ENCODE measurements at regions not wholly inside any gene's neighbourhood (a gene's known extent, or its start where the extent isn't known, plus 50 kb on each side); places are given as distances from the start of the nearest gene placed in this dataset.

DNA sequence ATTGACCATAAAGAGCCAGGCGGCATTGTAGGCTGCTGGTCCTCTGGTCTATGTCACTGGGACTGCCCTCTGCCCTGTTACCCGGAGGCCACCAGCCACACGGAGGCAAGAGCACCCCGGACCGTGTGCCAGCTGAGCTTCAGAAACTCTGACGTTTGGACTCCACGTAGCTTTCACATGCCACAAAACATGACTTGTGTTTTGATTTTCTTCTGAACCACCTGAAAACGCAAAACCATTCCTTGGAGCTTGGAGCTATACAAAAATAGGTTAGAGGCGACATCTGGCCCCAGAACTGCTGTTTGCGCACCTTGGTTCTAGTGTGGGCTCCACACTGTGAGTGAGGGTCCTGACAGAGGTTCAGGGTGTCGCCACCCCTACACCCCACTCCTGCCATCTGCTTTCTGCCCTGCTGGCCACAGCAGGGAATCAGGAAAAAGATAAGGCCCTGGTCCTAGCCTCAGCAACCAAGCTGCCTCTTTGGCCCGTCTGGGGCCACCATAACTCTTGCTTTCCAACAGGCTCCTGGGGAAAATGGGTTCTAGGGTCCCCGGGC, 151.3 kb upstream of the IRX2 start:
- no peak for DNase-seq

DNA sequence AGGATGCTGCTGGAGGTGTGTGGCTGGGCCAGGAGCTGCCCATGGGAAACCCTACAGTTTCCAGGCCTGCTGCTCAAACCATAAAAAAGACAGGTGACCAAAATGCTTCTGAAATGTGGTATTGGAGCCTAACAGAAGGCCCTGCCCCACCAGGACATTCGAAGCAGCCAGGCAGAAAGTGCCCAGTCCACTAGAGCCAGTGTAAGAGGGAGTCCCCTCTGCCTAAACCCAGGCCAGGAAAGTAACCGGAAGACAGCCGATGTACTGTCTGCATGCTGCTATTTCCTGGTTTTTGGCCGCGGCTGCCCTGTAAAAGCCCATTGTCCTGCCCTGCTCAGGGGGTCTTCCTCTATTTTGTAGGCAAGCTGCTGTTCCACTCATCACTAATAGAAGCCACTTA, 150.7 kb upstream of the IRX2 start:
- no peak for DNase-seq

DNA sequence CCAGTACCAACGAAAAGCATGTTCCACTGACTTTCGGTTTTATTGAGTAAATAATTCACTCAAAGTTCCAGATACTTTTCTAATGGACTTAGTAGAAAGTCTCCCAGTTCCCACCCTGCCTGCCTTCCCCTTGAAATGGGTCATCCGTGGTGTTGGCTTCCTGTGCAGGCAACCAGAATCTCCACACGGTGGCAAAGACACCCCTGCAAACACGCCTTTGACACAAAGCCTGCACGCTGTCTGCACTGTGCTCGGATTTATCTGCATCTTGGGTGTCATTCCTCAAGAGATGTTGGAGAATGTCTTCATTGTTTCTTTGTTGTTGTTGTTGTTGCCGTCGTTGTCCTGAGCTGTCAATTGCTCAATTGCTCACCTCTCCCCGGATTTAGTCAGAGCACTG, 150.0 kb upstream of the IRX2 start:
- no peak for DNase-seq

DNA sequence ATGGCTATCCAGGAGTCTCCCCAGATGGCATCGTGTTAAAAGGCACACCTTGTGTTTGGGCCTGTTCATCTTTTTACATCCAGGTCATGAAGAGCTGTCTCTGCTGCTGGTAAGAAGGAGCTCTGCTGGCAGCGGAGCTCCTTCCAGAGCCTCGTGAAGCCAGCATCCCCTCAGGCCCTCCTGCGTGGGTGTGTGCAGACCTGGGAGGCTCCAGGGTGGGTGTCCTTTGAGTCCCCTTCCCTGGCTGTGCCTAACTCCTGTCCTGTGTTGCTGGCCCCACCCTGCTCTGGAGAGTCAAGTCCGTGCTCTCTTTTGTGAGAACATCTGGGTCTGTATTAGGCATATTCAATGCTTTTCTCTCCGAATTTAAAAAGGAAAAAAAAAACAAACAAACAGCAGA, 149.6 kb upstream of the IRX2 start:
- no peak for DNase-seq

DNA sequence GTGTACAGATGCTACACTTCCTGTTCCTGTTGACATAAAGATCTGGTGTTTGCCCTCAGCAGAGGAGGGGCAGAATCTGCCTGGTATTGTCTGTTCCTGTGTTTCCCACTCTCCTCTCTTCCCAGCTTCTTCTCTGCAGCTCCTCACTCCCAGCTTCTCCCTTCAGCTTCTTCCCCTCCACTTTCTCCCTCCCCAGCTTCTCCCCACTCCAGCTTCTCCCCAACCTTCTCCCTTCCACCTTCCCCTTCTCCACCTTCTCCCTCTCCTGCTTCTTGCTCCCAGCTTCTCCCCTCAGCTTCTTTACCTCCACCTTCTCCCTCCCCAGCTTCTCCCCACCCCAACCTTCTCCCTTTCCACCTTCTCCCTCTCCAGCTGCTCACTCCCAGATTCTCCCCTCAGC, 148.9 kb upstream of the IRX2 start:
- DNase-seq: no peak

DNA sequence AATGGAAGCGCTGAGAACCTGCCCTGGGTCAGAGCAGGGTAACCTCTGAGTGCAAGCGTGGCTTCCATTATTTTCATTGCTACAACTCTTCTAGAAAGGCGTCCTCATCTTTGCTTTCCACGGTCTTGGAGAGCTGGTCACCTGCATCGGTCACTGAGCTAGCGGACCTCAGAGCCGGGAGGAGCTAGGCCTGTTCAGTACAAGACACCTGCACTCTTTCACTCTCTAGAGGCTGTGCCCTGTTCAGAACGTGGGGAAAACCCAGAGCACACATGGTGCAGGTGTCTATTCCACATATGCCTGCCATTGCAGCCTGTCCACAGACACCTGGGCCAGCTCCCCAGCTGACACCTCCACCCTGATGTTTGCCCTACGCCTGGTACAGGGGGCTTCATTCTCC, 147.8 kb upstream of the IRX2 start:
- no peak for DNase-seq

DNA sequence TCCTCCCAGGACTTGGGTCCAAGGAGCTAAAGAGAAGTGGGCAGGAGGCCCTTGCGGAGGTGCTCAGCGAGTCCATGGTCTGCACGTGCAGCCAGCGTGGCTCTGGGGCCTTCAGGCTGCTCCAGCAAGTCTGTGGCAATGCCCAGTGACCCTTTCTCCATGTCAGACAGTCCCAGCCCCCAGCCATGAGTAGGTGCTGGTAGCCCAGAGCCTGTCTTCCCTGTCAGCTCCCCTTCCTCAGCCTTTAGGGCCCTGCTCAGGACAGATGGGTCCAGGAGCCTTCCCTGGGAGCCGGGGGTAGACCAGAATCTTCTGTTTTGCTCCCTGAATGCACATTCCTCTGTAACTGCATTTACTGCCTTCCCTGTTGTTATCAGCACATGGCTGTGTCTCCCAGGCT, 147.2 kb upstream of the IRX2 start:
- DNase-seq: no peak

DNA sequence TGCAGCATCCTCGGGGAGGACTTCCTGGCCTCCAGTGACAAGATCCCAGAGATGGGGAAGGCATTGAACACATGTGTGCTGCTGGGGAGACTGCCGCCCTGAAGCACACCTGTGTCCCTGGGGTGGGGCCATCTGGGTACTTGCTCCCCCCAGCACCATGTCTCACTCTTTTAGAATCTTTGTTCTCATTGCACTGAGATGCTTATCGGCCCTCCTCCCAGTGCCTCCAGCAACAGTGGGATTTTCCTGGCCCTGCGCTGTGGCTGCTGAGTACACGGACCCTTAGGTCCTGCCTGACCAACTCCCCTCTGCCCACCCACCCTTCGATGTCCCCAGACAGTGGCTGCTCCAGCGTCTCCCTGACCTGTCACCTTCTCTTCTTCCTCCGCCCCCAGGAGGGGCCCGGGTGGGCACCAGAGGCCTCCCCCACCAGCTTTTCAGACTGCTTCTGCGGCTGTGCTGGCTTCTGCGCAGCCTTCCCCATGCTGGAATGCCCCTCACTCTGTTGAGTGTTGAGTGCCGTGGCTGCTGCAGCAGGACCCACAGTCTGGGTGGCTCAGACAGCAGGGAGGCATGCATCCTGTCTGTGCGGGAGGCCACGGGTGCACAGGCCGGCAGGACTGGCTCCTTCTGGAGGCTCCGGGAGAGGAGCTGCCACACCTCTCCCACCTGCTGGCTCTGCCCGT, 145.9 kb upstream of the IRX2 start:
- DNase-seq: no peak

DNA sequence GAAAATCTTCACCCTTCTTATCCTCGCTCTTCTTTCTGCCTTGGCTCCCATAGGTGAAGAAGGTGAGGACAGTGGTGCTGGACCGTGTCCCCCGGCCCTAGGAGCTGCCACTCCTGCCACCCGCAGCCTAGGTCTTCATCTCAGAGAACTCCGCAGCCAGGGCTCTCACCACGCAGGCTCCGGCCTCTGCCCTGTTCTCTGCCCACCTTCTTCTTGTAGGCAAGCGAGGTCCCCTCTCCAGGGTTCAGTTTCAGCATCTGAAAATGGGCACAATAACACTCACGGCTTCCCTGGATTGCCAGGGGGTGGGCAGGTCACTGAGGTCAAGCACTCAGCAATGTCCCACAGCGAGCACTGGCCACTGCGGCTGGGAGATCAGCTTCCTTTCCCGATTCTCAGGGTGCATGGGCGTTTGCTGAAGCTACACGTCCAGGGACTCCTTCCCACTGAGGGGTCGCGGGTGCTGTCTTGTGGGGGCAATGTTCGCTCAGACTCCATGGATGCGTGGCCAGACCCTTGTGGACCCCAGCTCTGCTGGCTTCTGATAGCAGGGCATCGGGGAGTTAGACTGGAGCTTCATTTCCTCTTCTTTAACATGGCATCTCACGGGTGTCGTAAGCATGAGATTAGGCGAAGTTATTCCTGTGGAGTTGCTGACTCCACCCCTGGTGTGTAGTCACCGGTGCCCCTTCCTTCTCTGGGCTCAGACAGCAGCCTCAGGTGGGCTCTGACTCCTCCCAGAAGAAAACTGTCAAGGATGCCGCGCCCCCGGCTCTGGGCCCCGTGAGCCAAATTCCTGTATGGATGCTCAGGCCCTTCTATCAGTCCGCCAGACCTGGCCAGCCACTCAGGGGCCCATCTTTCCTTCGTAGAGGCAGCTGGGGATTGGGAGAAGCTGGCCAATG, 145.1 kb upstream of the IRX2 start:
- no peak for DNase-seq

DNA sequence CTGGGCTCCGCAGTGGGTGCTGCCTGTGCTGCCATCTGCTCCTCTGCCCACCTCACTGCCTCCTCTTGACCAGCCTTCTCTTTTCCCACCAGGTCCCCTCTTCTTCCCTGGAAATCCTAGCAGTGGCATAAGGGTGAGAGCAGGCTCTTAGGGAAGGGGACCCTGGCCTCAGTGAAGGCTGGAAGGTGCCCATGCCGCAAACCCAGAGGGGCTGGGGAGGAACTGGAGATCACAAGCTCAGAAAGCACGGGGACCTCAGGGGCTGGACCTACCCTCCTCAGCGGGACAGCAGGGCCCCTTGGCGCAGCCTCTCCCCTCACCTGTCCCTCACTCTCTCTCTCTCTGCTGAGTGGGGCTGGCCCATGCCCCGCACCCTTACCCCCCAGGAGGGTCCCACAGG, 144.4 kb upstream of the IRX2 start:
- no peak for DNase-seq

DNA sequence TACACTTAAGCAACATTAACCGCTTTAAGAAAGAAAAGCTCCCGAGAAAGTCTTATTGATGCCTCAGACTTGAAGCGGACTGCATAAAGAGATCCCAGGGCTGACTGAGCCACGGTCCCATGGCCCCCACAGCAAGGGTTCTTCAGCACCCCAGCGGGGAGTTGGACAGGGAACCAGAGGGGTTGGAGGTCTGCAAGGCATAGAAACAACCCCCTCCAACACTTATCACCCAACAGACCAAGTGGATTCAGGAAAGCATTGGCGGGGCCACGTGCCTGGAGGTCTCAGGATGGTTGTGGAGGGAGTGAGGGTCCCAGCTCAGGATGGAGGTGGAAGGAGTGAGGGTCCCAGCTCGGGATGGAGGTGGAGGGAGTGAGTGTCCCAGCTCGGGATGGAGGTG, 143.7 kb upstream of the IRX2 start:
- DNase-seq: no peak

DNA sequence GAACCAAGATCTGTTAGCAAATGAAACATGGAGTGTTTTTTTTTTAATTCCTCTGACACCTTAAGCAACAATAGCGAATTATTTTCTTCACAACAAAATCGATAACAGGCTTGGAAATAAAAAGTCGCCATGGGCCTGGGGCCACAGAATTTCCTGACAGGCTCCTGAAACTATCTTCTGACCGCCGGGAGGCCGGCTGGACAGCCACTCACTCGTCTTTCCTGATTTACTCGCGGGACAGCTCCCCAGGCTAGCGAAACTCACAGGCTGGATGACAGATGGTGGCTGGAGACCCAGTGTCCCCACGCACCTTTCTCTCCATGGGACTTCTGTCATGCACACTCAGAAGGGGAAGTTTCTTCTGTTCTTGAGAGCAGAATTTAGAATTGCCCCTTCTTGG, 143.3 kb upstream of the IRX2 start:
- DNase-seq: no peak

DNA sequence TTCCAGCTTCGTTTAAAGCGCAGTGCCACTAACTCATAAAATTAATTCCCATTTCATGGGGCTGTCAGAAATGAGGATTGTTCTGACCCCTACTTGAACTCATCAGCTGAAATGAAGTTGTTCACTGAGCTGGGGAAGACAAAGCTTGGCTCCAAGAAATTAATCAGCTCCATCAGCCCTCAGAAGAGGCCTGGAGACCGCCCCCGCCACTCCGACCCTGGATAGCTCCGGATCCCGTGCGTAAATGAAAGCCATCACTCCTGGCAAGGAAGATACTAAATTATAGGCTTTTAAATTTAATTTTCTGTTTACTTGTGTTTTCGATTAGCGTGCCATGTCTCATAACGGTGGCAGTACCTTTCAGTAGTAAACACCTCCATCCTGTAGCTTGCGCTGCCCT, 142.8 kb upstream of the IRX2 start:
- no peak for DNase-seq

DNA sequence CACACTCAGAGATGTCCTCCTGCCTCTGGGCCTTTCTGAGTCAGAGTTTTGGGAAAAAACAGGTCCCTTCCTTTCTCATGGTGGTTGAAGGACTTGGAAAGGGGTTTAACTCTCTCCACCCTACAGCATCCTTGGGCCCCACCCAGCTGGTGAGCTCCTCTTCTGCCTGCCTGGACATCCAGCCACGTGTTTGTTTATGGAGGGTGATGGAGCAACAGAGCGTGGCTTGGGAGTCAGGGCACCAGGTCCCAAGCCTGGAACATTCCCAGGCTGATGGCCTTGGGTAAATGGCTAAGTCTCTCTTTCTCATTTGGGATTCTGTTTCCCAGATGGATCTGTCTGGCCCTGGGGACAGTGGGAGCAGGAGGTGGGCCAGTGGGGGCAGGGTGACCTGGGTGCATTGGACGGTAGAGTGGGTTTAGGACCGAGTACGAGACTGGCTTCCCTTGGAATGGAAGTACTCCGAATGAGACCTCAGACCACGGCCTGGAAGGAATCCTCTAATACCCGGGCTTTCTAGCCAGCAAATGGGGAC, 141.1 kb upstream of the IRX2 start:
- DNase-seq: no peak

DNA sequence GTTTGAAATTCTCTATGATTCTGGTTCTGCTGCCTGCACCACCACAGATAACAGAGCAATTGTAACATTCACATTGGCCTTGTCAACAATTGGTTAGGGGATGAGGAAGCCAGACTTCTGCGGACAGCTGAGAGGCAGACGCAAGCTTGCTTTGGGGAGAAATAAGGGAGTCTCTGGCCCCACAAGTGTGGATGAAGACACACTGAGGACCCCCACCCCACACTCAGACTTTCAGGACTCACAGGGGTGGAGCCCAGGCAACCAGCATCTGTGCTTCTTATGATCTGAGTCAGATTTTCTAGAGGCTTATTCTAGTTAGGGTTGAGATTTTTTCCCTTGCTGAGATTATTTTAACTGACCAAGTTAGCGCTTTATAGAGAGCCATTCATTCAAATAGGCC, 140.3 kb upstream of the IRX2 start:
- no peak for DNase-seq

DNA sequence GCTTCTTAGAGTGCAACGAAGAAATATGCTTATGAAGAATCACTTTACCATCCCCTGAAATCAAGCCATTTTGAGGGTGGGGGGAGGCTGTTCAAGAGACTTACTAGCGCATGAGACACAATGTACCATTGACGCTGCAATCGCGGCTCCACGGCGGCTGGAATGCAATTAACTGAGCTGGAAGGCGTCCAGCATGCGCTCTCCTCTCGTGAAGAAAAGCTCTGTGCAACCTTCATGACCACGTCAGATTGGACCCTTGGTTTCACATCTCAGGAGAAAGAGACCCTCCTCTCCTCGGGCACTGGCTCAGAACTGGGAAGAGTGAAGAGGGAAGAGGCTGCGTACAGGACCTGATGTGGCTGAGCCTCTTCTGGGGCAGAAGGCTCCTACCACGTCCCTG, 138.5 kb upstream of the IRX2 start:
- no peak for DNase-seq

DNA sequence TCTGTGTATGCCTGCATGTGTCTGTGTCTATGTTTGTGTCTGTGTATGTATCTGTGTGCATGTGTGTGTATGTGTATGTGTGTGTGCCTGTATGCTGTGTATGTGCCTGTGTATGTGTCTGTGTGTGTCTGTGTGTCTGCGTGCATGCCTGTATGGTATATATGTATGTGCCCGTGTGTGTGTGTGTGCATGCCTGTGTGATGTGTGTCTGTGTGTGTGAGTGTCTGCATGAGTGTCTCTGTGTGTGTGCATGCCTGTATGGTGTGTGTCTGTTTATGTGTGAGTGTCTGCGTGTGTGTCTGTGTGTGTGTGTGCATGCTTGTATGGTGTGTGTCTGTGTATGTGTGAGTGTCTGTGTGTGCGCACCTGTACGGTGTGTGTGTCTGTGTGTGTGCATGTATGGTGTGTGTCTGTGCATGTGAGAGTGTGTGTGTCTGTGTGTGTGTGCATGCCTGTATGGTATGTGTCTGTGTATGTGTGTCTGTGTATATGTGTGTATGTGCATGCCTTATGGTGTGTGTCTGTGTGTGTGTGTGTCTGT, 137.1 kb upstream of the IRX2 start:
- DNase-seq: no peak

DNA sequence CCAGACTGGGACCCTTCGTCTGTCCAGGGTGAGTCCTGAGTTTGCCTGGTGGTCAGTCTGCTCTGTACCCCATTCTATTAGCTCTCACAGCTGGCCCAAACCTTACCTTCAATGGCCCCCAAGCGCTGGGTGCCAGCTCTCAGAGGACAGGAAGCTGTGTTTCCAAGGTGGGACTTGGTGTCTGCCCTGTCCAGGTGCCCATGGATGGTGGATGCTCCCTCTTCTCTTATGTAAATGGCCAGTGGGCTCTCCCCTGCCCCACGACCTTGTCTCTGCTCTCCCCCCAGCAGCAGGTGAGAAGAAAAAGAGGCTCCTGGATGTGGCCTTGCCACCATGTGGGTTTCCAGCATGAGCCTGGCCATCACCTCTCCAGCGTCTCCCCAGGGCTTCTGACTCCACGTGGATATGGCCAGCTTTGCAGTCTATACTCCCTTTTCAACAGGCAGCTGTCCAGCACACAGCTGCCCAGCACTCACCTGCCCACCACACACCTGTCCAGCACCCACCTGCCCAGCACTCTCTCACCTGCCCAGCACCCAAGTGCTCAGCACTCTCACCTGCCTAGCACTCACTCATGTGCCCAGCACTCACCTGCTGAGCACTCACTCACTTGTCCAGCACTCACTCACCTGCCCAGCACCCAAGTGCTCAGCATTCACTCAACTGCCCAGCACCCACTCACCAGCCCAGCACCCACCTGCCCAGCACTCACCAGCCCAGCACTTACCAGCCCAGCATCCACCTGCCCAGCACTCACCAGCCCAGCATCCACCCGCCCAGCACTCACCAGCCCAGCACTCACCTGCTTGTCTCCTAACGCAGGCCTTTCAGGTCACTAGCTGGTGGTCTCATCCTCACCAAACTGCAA, 136.2 kb upstream of the IRX2 start:
- DNase-seq: no peak

DNA sequence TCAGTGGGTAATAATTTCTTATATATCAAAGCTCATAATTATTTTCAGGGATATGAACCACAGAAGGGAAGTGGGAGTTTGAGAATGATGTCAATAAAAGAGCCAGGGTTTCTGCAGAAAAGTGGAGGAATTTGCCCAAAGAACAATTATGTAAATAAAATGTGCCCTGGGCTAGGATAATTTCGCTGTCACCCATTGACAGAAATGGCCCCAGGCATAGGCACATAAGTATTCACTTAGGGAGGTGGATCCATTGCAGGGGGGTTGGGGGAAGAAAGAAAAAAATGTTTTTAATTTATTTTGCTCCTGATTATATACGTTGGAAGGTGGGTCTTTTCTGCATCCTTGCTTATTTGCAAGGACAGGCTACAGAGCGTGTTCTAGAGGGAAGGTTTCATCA, 135.1 kb upstream of the IRX2 start:
- DNase-seq: no peak

DNA sequence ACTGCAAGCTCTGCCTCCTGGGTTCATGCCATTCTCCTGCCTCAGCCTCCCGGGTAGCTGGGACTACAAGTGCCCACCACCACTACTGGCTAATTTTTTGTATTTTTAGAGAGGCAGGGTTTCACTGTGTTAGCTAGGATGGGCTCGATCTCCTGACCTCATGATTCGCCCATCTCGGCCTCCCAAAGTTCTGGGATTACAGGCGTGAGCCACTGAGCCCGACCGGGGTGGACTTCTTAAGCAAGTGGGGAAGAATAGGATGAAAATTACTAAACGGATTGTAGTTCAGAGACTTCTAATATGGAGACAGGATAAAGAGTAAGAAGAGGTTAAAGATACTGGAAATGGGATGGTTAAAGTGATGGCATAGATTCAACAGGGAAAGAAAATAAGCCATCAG, 132.3 kb upstream of the IRX2 start:
- no peak for DNase-seq

DNA sequence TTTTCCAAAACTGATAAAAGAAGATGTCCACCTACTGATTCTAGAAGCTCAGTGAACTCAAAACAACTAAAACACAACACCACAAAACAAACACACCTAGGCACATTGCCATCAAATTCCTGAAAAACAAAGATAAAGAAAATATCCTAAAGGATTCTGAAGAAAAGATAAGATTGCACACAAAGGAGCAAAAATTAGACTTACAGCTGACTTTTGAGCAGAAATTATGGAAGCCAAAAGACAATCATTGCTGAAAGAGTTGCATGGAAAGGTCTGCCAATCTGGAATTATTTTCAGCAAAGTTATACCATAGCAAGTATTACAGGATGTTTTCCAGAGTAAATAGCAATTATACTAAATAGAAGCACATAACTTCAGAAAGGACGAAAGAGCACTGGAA, 128.2 kb upstream of the IRX2 start:
- DNase-seq: no peak

DNA sequence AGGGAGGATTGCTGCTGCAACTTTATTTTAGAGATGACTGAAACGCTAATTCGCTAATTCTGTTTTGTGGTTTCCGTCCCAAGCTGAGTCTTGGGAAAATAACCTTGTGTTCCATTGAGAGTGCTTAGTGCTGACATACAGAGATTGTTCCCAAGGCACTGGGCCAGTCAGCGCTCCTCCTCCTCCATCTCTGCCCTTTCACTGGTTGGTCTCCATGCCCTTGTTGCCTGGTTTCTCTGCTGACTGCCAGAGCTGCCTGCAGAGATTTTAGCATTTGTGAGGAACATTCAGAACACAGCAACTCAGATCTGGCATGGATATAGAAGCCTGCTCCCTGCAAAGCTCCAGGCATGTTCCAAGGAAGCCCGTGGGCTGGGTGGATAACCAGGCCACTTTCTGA, 126.0 kb upstream of the IRX2 start:
- DNase-seq: no peak

DNA sequence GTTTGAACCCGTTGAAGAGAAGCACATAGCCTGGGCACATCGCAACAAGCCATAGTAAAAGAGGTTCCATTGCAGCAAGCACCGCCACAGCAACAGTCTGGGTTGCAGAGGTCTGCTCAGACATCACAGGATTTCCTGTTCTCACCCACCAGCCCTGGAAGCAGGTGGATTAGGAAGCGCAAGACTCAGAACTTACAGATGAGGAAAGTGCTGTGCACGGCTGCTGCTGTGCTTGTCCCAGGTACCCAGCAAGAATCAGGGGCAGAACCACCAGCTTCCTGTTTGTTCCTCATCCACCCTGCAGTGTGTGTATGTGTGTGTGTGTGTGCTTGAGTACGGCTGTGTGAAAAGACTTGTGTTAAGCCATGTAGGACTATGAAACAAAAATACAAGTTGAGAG, 124.7 kb upstream of the IRX2 start:
- no peak for DNase-seq
